Neural progenitor cell (in vitro differentiated cells): ENCODE measurements at regions not wholly inside any gene's neighbourhood (a gene's known extent, or its start where the extent isn't known, plus 50 kb on each side); places are given as distances from the start of the nearest gene placed in this dataset.

Source experiments
- DNase-seq: peaks from one replicate; pipeline ENCODE4 v3.0.0-alpha.2; 2016; ENCODE audit warnings: low spot score
- H2AFZ ChIP-seq: fragments of 200-600 bp; sonication (generic); replicated peaks from 2 replicates; pipeline ENCODE4 v1.6.1; 2016; ENCODE audit warnings: antibody characterized with exemption
- H3F3A ChIP-seq: fragments of 200-600 bp; sonication (generic); 2 replicates; pipeline ENCODE4 v1.6.1; 2016; ENCODE audit warnings: antibody characterized with exemption, low read depth
- H3K27ac ChIP-seq: fragments of 200-600 bp; sonication (generic); 2 replicates; pipeline ENCODE4 v1.5.1; 2016; ENCODE audit warnings: mild to moderate bottlenecking
- H3K27me3 ChIP-seq: fragments of 200-600 bp; sonication (generic); 2 replicates; pipeline ENCODE4 v1.6.1; 2016; ENCODE audit warnings: mild to moderate bottlenecking, moderate library complexity
- H3K36me3 ChIP-seq: fragments of 200-600 bp; sonication (generic); 2 replicates; pipeline ENCODE4 v1.5.1; 2016
- H3K4me1 ChIP-seq: fragments of 200-600 bp; sonication (generic); 2 replicates; pipeline ENCODE4 v1.6.1; 2016; ENCODE audit warnings: mixed run types
- H3K4me2 ChIP-seq: fragments of 200-600 bp; sonication (generic); 2 replicates; pipeline ENCODE4 v1.6.1; 2016
- H3K4me3 ChIP-seq: fragments of 200-600 bp; sonication (generic); 2 replicates; pipeline ENCODE4 v1.5.1; 2016
- H3K79me2 ChIP-seq: fragments of 200-600 bp; sonication (generic); 2 replicates; pipeline ENCODE4 v1.6.1; 2016; ENCODE audit warnings: low read depth
- H3K9ac ChIP-seq: fragments of 200-600 bp; sonication (generic); 2 replicates; pipeline ENCODE4 v1.6.1; 2016
- H3K9me3 ChIP-seq: fragments of 200-600 bp; sonication (generic); 2 replicates; pipeline ENCODE4 v1.5.1; 2016; ENCODE audit warnings: low read depth
- H4K20me1 ChIP-seq: fragments of 200-600 bp; sonication (generic); 2 replicates; pipeline ENCODE4 v1.6.1; 2016; ENCODE audit warnings: low read depth
- H3K27ac Mint-ChIP-seq: 3 replicates; pipeline ENCODE4 v1.8.0; 2021; ENCODE audit warnings: mixed read lengths
- H3K27me3 Mint-ChIP-seq: 2 replicates; pipeline ENCODE4 v1.8.0; 2022; ENCODE audit warnings: low read depth, mild to moderate bottlenecking, inconsistent platforms, moderate library complexity, mixed read lengths; ENCODE audit not compliant: insufficient read depth
- H3K36me3 Mint-ChIP-seq: 3 replicates; pipeline ENCODE4 v1.8.0; 2021; ENCODE audit warnings: mixed read lengths
- H3K4me1 Mint-ChIP-seq: 3 replicates; pipeline ENCODE4 v1.8.0; 2021; ENCODE audit warnings: mixed read lengths
- H3K4me3 Mint-ChIP-seq: 3 replicates; pipeline ENCODE4 v1.8.0; 2021; ENCODE audit warnings: mild to moderate bottlenecking, moderate library complexity, mixed read lengths
- H3K9me3 Mint-ChIP-seq: 3 replicates; pipeline ENCODE4 v1.8.0; 2020; ENCODE audit warnings: mixed read lengths
- EZH2 ChIP-seq: fragments of 200-600 bp; sonication (generic); IDR thresholded peaks from 2 replicates; pipeline ENCODE4 v1.6.1; 2017; ENCODE audit warnings: antibody characterized with exemption, mild to moderate bottlenecking, moderate library complexity
- EZH2phosphoT487 ChIP-seq: fragments of 200-600 bp; sonication (generic); IDR thresholded peaks from 2 replicates; pipeline ENCODE4 v1.6.1; 2017; ENCODE audit warnings: antibody characterized with exemption
- TF ChIP-seq, protein P1 (sequence below): fragments of 200-600 bp; sonication (generic); IDR thresholded peaks from 2 replicates; pipeline ENCODE4 v1.5.1; 2017; ENCODE audit warnings: antibody characterized with exemption, mild to moderate bottlenecking

- no peak overlapping the region for H3K4me3 Mint-ChIP-seq
- no peak overlapping the region for H3K4me2 ChIP-seq
- TF ChIP-seq EZH2 (no peak), EZH2phosphoT487 (no peak)
- TF ChIP-seq, protein P1, sequence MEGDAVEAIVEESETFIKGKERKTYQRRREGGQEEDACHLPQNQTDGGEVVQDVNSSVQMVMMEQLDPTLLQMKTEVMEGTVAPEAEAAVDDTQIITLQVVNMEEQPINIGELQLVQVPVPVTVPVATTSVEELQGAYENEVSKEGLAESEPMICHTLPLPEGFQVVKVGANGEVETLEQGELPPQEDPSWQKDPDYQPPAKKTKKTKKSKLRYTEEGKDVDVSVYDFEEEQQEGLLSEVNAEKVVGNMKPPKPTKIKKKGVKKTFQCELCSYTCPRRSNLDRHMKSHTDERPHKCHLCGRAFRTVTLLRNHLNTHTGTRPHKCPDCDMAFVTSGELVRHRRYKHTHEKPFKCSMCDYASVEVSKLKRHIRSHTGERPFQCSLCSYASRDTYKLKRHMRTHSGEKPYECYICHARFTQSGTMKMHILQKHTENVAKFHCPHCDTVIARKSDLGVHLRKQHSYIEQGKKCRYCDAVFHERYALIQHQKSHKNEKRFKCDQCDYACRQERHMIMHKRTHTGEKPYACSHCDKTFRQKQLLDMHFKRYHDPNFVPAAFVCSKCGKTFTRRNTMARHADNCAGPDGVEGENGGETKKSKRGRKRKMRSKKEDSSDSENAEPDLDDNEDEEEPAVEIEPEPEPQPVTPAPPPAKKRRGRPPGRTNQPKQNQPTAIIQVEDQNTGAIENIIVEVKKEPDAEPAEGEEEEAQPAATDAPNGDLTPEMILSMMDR: no peak
Measured at GRCh38 chrX:20531667-20532066, 265.0 kb upstream of the RPS6KA3 start.

DNA sequence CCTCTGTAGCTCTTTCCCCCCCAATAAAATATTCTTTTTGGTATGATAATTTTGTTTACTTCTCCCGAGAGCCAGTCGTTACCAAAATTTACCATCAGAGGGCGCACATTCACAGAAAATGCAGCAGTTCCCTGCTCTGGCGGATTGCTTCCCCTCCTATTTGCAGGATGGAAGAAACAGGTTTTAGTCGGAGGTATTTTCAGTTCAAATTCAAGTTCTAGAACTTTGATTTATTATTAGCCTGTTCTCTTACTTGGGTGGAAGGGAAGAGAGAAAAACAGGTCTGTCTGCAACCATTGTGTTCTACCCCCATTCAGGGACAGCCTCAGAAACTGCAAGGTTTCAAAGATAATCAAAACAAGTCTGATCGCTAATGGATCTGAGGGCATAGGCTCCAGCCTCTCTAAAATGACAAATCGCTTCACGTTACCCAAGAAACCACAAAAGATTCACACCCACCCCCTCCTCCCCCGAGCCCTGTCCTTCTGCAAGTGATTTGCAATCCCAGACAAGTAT, 263.8 kb upstream of the RPS6KA3 start:
- Histone ChIP-seq H3K27ac (no peak overlapping the region), H3K4me1 (peaks cover 22% of the 10 kb centered on the region), H3K4me3 (no peak overlapping the region), H3K4me2 (peak overlapping the region; percentile 59), H4K20me1 (no peaks in the 10 kb centered on the region), H3K27me3 (no peaks in the 10 kb centered on the region), H3K9me3 (no peaks in the 10 kb centered on the region), H3F3A (no peaks in the 10 kb centered on the region), H2AFZ (no peak overlapping the region), H3K79me2 (no peaks in the 10 kb centered on the region), H3K36me3 (no peaks in the 10 kb centered on the region), H3K9ac (no peak overlapping the region)
- peak; percentile 55 for DNase-seq
- H3K4me1 Mint-ChIP-seq: peaks cover 18% of the 10 kb centered on the region
- no peaks in the 10 kb centered on the region for H3K36me3 Mint-ChIP-seq
- H3K27me3 Mint-ChIP-seq: no peaks in the 10 kb centered on the region
- TF ChIP-seq, protein P1: peak; percentile 75
- no peak for TF ChIP-seq EZH2phosphoT487
- H3K4me3 Mint-ChIP-seq: peak overlapping the region; percentile 77
- H3K9me3 Mint-ChIP-seq: no peaks in the 10 kb centered on the region
- H3K27ac Mint-ChIP-seq: peak overlapping the region; percentile 21

More at GRCh38 chrX:20531667-20532066, 265.0 kb upstream of the RPS6KA3 start:
- Histone ChIP-seq H3K79me2 (no peaks in the 10 kb centered on the region), H3K9ac (no peak overlapping the region), H3K4me1 (peaks cover 22% of the 10 kb centered on the region), H3K36me3 (no peaks in the 10 kb centered on the region), H3K27ac (no peak overlapping the region), H3K4me3 (no peak overlapping the region), H4K20me1 (no peaks in the 10 kb centered on the region), H2AFZ (no peak overlapping the region), H3K9me3 (no peaks in the 10 kb centered on the region), H3F3A (no peaks in the 10 kb centered on the region), H3K27me3 (no peaks in the 10 kb centered on the region)
- Mint-ChIP-seq H3K27ac (no peak overlapping the region), H3K27me3 (no peaks in the 10 kb centered on the region), H3K36me3 (no peaks in the 10 kb centered on the region), H3K4me1 (peaks cover 18% of the 10 kb centered on the region), H3K9me3 (no peaks in the 10 kb centered on the region)
- DNase-seq: no peak

DNA sequence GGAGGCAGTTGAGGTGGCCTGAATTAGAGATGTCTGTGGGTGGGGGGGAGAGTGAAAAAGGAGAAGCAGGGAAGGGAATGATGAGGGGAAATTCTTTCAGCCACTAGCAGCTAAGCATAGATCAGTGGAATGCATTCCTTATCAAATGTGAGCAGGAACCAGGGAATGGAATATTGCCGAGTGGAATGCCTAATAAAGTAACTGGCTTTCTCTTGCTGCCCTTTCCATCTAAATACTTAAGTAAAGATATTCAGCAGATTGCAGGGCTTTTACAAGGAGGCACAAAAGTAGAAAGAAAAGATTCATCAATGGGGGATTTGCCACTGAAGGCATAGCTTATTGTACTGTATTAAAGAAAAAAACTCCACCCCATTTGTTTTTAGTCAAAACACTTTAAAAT, 263.0 kb upstream of the RPS6KA3 start:
- Mint-ChIP-seq H3K27ac (no peak overlapping the region), H3K9me3 (no peaks in the 10 kb centered on the region), H3K36me3 (no peaks in the 10 kb centered on the region), H3K4me3 (no peak overlapping the region), H3K4me1 (peaks cover 18% of the 10 kb centered on the region), H3K27me3 (no peaks in the 10 kb centered on the region)
- Histone ChIP-seq H3K4me3 (no peak overlapping the region), H2AFZ (no peak overlapping the region), H3K79me2 (no peaks in the 10 kb centered on the region), H3K4me1 (peaks cover 22% of the 10 kb centered on the region), H3K36me3 (no peaks in the 10 kb centered on the region), H3K9ac (no peak overlapping the region), H3K4me2 (no peak overlapping the region), H3K27me3 (no peaks in the 10 kb centered on the region), H3F3A (no peaks in the 10 kb centered on the region), H3K9me3 (no peaks in the 10 kb centered on the region), H3K27ac (no peak overlapping the region), H4K20me1 (no peaks in the 10 kb centered on the region)
- TF ChIP-seq EZH2 (no peak), EZH2phosphoT487 (no peak)
- TF ChIP-seq, protein P1: no peak
- DNase-seq: no peak
